ENCODE measurements at regions not wholly inside any gene's neighbourhood (a gene's known extent, or its start where the extent isn't known, plus 50 kb on each side); places are given as distances from the start of the nearest gene placed in this dataset.

GRCh38 chr4:152081024-152081423, 320.2 kb upstream of the GATB start:
- H3K4me3 ChIP-seq = no peak overlapping the region
- no peak for ATAC-seq
- intact Hi-C loops (cut with DNase I, micrococcal nuclease) = no loop called here
- H3K4me1 ChIP-seq (ENCODE audit: low read depth) = no peaks in the 10 kb centered on the region
- no peaks in the 10 kb centered on the region for H3K36me3 ChIP-seq (ENCODE audit: low read depth)
- no peak for TF ChIP-seq CTCF (IDR thresholded peaks at IDR 0.05)
- H3K9me3 ChIP-seq = no peaks in the 10 kb centered on the region
- DNase-seq = no peak

- no peak for DNase-seq
- intact Hi-C loops (cut with DNase I, micrococcal nuclease) = no loop called here
- no peaks in the 10 kb centered on the region for H3K36me3 ChIP-seq (ENCODE audit: low read depth)
- H3K4me3 ChIP-seq = no peak overlapping the region
- H3K4me1 ChIP-seq (ENCODE audit: low read depth) = no peaks in the 10 kb centered on the region
- no peaks in the 10 kb centered on the region for H3K9me3 ChIP-seq
- ATAC-seq = peak; percentile 60
- no peak for TF ChIP-seq CTCF (IDR thresholded peaks at IDR 0.05)
These were observed 318.9 kb upstream of the GATB start for GRCh38 chr4:152079543-152080293.

GRCh38 chr4:152079079-152079478, 318.3 kb upstream of the GATB start:
- H3K4me3 ChIP-seq = no peak overlapping the region
- H3K36me3 ChIP-seq (ENCODE audit: low read depth) = no peaks in the 10 kb centered on the region
- no peak for ATAC-seq

GRCh38 chr4:152077582-152077981, 316.8 kb upstream of the GATB start:
- intact Hi-C loops (cut with DNase I, micrococcal nuclease) = no loop called here
- Histone ChIP-seq H3K9me3 (no peaks in the 10 kb centered on the region), H3K4me1 (ENCODE audit: low read depth) (no peaks in the 10 kb centered on the region), H3K4me3 (no peak overlapping the region), H3K36me3 (ENCODE audit: low read depth) (no peaks in the 10 kb centered on the region)
- TF ChIP-seq CTCF (IDR thresholded peaks at IDR 0.05) = no peak
- DNase-seq = no peak
- ATAC-seq = no peak

More at GRCh38 chr4:152079079-152079478, 318.3 kb upstream of the GATB start:
- H3K9me3 ChIP-seq = no peaks in the 10 kb centered on the region
- H3K4me1 ChIP-seq (ENCODE audit: low read depth) = no peaks in the 10 kb centered on the region
- no peak for TF ChIP-seq CTCF (IDR thresholded peaks at IDR 0.05)
- intact Hi-C loops (cut with DNase I, micrococcal nuclease) = no loop called here
- DNase-seq = no peak

GRCh38 chr4:152075253-152075928, 314.6 kb upstream of the GATB start:
- ATAC-seq (no peak), DNase-seq (no peak)
- intact Hi-C loops (cut with DNase I, micrococcal nuclease) = no loop called here
- no peak for TF ChIP-seq CTCF (IDR thresholded peaks at IDR 0.05)
- no peak overlapping the region for H3K4me3 ChIP-seq
- H3K4me1 ChIP-seq (ENCODE audit: low read depth) = no peaks in the 10 kb centered on the region
- H3K9me3 ChIP-seq = no peaks in the 10 kb centered on the region
- no peaks in the 10 kb centered on the region for H3K36me3 ChIP-seq (ENCODE audit: low read depth)
